KOPT-K1 (cell line): ENCODE measurements at regions not wholly inside any gene's neighbourhood (a gene's known extent, or its start where the extent isn't known, plus 50 kb on each side); places are given as distances from the start of the nearest gene placed in this dataset.

Experiments used
- H3K27ac ChIP-seq: fragments of 200-600 bp; sonication (generic); 2 replicates; pipeline ENCODE4 v1.5.1; 2016; ENCODE audit warnings: antibody characterized with exemption, mild to moderate bottlenecking, low read depth, low read length; ENCODE audit not compliant: poor library complexity, severe bottlenecking
- H3K36me3 ChIP-seq: fragments of 200-600 bp; sonication (generic); 2 replicates; pipeline ENCODE4 v1.5.1; 2017; ENCODE audit warnings: antibody characterized with exemption, mild to moderate bottlenecking, low read length, moderate library complexity; ENCODE audit not compliant: insufficient read depth
- H3K9me3 ChIP-seq: fragments of 200-600 bp; sonication (generic); 2 replicates; pipeline ENCODE4 v1.5.1; 2017; ENCODE audit warnings: antibody characterized with exemption, low read length, mild to moderate bottlenecking; ENCODE audit not compliant: insufficient read depth, poor library complexity, severe bottlenecking

DNA sequence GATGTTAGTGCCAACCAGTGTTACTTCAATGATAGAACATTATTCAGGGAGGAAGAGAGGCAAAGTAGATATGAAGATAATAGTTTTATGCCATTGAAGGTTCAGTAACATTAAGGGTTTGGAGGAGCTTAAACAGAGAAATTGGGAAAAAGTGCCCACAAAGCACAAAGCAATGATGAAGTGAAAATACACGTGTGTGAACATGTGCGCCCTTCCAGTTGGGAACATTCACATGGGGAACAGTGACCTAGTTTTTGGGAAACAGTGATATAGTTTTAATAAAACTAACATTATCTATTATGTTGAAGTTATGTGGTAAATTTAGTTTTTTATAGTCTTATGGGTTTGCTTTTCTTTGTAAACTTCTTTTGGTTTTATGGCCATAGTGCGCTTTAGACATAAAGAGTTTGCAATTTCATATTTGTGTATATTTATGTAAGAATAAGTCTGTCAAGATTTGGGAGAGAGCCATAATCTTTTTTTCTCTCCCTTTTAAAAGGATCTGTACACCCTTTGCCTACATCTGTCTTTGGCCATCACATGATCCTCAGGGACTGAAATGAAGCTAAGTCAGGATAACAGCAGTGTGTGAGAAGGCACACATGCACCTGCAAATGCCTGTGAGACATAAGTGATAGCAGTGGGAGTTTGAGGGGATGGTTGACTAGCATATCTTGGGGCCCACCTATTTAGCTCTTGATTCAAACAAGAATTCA, 450.3 kb upstream of the THRB start:
- Histone ChIP-seq H3K9me3 (no peaks in the 10 kb centered on the region), H3K36me3 (no peaks in the 10 kb centered on the region), H3K27ac (no peak overlapping the region)

DNA sequence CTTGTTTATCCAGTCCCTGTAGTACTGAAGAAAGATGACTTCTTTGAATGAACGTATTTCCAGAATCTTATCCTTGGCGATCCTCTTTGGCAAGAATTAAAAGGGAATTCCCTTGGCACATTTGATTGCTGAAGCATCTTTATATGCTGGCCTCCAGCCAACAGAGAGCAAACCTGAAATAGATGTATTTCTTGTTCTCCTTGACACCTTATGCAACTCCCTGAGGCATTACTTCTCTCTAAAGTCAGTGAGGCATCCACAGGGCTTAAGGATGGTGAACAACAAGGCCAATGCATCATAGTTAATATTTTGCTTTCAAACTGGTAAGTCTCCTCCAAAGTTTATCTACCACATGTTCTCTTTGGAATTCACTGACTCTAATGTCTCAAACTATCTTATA, 450.9 kb upstream of the THRB start:
- H3K27ac ChIP-seq = no peak overlapping the region

GRCh38 chr3:24947103-24947502, 452.5 kb upstream of the THRB start:
- no peaks in the 10 kb centered on the region for H3K9me3 ChIP-seq
- H3K36me3 ChIP-seq = no peaks in the 10 kb centered on the region
- H3K27ac ChIP-seq = no peak overlapping the region

More for the DNA sequence above, 450.9 kb upstream of the THRB start:
- H3K36me3 ChIP-seq = no peaks in the 10 kb centered on the region
- H3K9me3 ChIP-seq = no peaks in the 10 kb centered on the region

DNA sequence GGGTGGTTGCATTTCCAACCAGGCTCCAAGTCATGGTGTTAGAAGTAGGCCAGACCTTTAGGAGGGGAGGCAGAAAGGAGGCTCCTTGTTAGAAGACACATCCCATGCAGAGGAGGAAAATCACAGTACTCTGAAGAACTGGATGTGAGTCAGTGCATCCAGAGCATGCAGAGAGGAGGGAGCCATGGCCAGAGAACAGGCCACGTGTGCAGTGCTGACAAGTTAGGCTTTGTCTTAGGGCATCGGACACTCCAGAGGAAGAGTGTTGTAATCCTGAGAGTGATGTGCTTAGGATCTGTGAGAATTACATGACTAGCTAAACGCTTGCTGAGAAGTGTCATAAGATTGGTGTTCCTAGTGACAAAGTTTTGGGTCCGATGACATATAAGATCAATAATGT, 456.5 kb upstream of the THRB start:
- Histone ChIP-seq H3K9me3 (no peaks in the 10 kb centered on the region), H3K36me3 (no peaks in the 10 kb centered on the region), H3K27ac (no peak overlapping the region)

GRCh38 chr3:24952388-24952787, 457.7 kb upstream of the THRB start:
- no peak overlapping the region for H3K27ac ChIP-seq
- H3K36me3 ChIP-seq = no peaks in the 10 kb centered on the region
- no peaks in the 10 kb centered on the region for H3K9me3 ChIP-seq

- Histone ChIP-seq H3K27ac (no peak overlapping the region), H3K9me3 (no peaks in the 10 kb centered on the region), H3K36me3 (no peaks in the 10 kb centered on the region)
Measured at GRCh38 chr3:24953060-24953771, 458.6 kb upstream of the THRB start.

- Histone ChIP-seq H3K27ac (no peak overlapping the region), H3K9me3 (no peaks in the 10 kb centered on the region), H3K36me3 (no peaks in the 10 kb centered on the region)
Measured at GRCh38 chr3:24956613-24957012, 462.0 kb upstream of the THRB start.

DNA sequence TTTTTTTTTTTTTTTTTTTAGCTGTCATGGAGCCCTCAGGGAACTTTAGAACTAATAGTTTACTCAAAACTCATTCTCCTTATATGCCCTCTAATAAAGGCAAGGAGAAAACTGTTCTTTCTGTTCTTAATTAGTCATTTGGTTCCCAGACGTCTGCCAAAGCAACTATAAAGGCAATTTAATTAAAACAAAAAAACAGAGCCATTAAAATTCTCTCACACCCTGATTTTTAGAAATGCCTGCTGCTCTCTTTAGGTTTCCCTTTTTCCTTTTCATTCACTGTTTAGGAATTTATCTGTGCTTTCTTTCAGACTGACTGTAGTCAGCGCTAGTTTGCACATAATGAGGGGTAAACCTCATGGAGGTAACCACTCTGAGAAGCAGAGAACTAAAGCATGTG, 463.6 kb upstream of the THRB start:
- no peaks in the 10 kb centered on the region for H3K9me3 ChIP-seq
- H3K27ac ChIP-seq = no peak overlapping the region
- no peaks in the 10 kb centered on the region for H3K36me3 ChIP-seq

GRCh38 chr3:24958910-24959447, 464.3 kb upstream of the THRB start:
- no peaks in the 10 kb centered on the region for H3K9me3 ChIP-seq
- no peaks in the 10 kb centered on the region for H3K36me3 ChIP-seq
- no peak overlapping the region for H3K27ac ChIP-seq

DNA sequence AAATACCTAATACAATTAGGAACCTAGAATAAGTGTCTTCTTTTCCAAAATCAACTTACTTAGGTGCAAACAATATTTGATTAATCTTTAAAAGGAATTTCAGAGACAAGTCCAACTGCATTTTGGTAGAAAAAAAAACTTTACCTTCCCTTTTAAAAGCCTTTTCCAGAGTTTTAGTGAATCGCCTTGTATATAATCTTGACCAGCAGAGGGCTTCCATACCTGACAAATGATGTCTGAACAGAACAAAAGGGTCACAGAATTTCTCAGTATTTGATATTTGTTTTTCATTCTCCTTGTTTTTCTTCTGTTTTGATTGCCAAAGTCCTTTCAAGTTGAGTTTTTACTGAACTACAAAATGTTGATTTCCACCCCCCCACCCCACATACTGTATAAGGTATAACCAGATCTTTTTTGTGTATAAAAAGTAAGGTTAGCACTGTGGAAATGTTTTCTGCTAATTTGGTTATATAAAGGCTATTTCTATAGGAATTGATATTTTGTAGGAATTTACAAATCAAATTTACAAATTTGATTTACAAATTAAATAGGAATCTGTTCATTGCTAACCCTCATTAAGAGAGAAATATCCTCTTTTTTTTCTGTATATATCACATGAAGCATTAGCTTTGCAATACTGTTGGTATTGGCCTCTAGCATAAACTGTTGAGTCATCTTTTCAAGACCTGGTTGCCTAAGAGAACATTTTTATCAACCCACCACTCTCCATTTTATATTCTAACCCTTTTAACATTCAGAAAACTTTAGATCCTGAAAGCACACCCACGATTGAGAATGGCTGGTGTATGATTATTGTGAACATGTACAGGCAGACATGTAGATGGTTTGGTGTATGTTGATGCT, 464.1 kb upstream of the RARB start:
- H3K36me3 ChIP-seq = no peaks in the 10 kb centered on the region
- no peak overlapping the region for H3K27ac ChIP-seq
- H3K9me3 ChIP-seq = no peaks in the 10 kb centered on the region

GRCh38 chr3:24965706-24966385, 462.2 kb upstream of the RARB start:
- no peaks in the 10 kb centered on the region for H3K36me3 ChIP-seq
- no peaks in the 10 kb centered on the region for H3K9me3 ChIP-seq
- no peak overlapping the region for H3K27ac ChIP-seq

DNA sequence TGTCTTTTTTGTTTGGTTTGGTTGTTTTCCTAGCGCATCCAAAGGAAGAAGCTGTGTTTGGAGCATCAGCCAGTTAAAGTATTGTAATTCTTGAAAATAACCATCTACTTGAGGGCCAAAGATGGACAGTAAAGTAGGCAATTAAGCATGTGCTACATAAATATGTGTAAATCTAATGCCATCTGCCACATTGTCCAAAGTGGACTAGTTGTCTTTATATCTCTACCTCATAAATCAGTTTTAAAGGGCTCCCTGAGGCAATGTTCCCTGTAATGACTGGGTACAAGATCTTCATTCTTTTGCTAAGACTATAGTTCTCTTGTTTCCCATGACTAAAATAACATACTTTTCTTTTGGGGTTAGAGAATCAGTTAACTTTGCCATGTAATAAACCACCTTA, 460.0 kb upstream of the RARB start:
- no peaks in the 10 kb centered on the region for H3K36me3 ChIP-seq
- H3K9me3 ChIP-seq = no peaks in the 10 kb centered on the region
- no peak overlapping the region for H3K27ac ChIP-seq

DNA sequence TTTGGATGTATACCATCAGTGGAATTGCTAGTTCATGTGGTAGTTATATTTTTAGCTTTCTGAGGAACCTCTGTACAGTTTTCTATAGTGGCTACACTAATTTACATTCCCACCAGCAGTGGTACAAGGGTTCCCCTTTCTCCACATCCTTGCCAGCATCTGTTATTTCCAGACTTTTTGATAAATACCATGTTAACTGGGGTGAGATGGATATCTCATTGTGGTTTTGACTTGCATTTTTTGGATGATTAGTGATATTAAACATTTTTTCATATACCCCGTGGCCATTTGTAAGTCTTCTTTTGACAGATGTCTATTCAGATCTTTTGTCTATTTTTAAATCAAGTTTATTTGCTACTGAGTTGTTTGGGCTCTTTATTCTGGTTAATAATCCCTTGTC, 455.6 kb upstream of the RARB start:
- Histone ChIP-seq H3K27ac (no peak overlapping the region), H3K36me3 (no peaks in the 10 kb centered on the region), H3K9me3 (no peaks in the 10 kb centered on the region)

DNA sequence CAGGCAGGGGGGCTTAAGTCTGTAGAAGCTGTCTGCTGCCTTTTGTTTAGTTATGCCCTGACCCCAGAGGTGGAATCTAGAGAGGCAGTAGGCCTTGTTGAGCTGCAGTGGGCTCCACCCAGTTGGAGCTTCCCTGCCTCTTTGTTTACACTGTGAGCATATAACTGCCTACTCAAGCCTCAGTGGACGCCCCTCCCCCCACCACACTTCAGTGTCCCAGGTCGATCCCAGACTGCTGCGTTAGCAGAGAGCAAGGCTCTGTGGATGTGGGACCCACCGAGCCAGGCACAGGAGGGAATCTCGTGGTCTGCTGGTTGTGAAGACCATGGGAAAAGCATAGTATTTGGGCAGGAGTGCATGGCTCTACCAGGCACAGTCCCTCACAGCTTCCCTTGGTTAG, 446.8 kb upstream of the RARB start:
- H3K27ac ChIP-seq = no peak overlapping the region
- H3K36me3 ChIP-seq = no peaks in the 10 kb centered on the region
- H3K9me3 ChIP-seq = no peaks in the 10 kb centered on the region

- H3K27ac ChIP-seq = no peak overlapping the region
Measured at GRCh38 chr3:24981924-24982323, 446.1 kb upstream of the RARB start.

More at GRCh38 chr3:24981924-24982323, 446.1 kb upstream of the RARB start:
- Histone ChIP-seq H3K9me3 (no peaks in the 10 kb centered on the region), H3K36me3 (no peaks in the 10 kb centered on the region)
